ENCODE measurements at regions not wholly inside any gene's neighbourhood (a gene's known extent, or its start where the extent isn't known, plus 50 kb on each side); places are given as distances from the start of the nearest gene placed in this dataset.

DNA sequence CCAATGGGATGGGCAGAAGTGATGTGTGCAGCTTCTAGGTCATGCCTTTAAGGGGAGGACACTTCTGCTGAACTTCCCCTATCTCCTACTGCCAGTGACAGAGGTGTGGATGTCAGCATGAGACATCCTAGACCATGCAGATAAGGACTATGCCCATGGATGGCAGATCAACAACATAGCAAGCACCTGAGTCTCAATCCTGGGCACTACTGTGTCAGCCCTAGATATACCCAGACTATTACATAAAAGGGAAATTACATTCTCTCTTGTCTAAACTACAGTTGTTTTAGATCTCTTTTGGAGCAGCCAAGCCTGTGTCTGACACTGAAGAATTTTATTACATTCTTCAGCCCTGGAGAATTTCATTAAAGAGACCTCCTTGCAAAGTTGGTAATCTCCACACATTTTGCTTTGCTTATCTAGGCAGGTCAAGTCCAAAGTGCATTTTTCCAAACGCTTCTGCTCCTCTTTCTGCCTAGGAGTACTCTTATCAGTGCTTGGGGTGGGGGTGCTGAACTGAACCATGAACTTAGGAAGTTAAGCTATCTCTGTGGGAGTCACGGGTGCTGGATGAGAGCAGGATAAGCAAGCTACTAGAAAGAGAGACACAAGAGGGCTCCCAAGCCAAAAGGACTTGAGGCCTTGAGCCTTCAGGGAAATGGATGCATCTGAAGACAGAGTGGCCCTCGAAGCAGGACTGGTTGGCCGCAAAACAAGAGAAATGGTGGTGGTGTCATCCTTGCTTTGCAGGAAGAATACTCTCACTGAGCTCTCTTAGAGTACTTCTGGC, 95.2 kb upstream of the SPRED2 start:
- Mint-ChIP-seq H3K4me1 (peaks cover 26% of the 10 kb centered on the region), H3K4me3 (no peak overlapping the region), H3K36me3 (ENCODE audit: low read depth) (no peaks in the 10 kb centered on the region), H3K9me3 (peaks cover 2% of the 10 kb centered on the region), H3K27ac (peak overlapping the region in 2 of 3 experiments; percentile 40 to 67), H3K27me3 (ENCODE audit: low read depth) (peaks cover 22% of the 10 kb centered on the region)
- TF ChIP-seq, protein P1, sequence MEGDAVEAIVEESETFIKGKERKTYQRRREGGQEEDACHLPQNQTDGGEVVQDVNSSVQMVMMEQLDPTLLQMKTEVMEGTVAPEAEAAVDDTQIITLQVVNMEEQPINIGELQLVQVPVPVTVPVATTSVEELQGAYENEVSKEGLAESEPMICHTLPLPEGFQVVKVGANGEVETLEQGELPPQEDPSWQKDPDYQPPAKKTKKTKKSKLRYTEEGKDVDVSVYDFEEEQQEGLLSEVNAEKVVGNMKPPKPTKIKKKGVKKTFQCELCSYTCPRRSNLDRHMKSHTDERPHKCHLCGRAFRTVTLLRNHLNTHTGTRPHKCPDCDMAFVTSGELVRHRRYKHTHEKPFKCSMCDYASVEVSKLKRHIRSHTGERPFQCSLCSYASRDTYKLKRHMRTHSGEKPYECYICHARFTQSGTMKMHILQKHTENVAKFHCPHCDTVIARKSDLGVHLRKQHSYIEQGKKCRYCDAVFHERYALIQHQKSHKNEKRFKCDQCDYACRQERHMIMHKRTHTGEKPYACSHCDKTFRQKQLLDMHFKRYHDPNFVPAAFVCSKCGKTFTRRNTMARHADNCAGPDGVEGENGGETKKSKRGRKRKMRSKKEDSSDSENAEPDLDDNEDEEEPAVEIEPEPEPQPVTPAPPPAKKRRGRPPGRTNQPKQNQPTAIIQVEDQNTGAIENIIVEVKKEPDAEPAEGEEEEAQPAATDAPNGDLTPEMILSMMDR (IDR thresholded peaks at IDR 0.05; ENCODE audit: unreplicated experiment in 3 of 3) = no peak

DNA sequence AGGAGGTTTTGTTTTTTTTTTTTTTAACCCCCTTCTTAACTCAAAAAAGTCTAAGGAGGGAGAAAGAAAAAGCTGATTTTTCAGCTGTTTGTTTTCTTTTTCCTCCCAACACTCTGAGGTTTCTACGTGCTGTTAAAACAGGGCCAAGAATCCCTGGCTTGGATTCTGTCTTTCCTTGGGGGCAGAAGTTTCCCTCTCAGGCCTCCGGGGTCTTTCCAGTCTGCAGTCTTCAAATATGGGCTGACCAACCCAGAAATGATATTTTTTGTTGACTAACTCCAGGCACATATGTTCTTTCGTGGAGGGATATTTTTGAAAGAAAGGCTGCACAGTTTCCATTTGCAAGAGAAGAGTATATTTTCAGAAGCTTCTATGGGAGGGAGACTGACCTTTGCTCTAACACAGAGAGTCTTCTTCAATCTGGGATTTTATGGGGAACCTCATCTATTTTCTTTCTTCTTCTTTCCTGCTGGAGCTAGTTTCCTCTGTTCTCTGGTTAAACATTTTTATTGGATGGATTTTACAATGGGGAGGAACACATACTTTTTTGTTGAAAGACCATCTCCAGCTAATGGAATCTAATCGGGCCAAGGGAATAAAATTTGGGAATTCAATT, 93.3 kb upstream of the SPRED2 start:
- Mint-ChIP-seq H3K27me3 (ENCODE audit: low read depth) (peaks cover 12% of the 10 kb centered on the region), H3K4me3 (no peak overlapping the region), H3K27ac (peak overlapping the region; percentile 79 to 84 (median 83)), H3K9me3 (peaks cover 2% of the 10 kb centered on the region), H3K36me3 (ENCODE audit: low read depth) (no peaks in the 10 kb centered on the region), H3K4me1 (peaks cover 26% of the 10 kb centered on the region)
- TF ChIP-seq, protein P1 (IDR thresholded peaks at IDR 0.05; ENCODE audit: unreplicated experiment in 3 of 3) = no peak

DNA sequence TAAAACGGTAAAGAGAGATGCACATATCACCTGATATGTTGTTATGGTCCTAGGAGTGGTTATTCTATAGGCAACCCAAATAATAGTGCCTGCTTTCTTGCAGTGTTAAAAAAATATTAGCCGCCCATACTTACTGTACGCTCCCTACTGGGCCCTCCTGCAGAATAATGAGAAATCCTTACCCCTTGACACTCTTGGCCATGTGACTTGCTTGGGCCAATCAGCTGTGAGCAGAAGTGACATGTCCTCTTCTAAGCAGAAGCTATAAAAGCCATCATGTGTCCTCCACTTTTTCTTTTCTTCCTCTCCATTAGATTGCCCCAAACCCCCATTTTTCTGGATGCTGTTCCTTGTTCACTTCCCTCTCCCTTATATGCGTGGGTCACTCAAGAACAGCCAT, 90.5 kb upstream of the SPRED2 start:
- no peak overlapping the region for H3K27ac Mint-ChIP-seq

DNA sequence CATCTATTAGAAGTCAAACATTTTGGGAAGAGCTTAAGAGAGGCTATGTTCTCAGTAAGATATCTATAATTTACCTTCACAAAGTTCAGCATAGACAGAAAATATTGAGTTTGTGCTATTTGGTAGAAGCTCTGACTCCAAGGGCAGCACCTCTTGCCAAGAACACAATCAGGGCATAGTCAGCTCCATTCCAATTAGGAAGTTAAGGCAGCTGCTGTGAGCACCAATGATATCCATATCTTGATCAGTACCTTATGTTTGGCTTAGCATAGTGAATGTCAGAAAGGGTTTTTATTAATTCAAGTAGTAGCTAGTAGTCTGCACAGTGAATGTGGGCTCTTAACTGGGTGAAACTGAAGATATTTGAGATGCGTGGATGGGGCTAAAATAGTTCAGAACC, 86.4 kb upstream of the SPRED2 start:
- TF ChIP-seq, protein P1 (IDR thresholded peaks at IDR 0.05; ENCODE audit: unreplicated experiment in 3 of 3) = no peak
- Mint-ChIP-seq H3K27ac (no peak overlapping the region), H3K36me3 (ENCODE audit: low read depth) (no peaks in the 10 kb centered on the region), H3K27me3 (ENCODE audit: low read depth) (no peaks in the 10 kb centered on the region), H3K4me3 (no peak overlapping the region), H3K4me1 (no peaks in the 10 kb centered on the region), H3K9me3 (peaks cover 12% of the 10 kb centered on the region)

More for the DNA sequence above, 90.5 kb upstream of the SPRED2 start:
- TF ChIP-seq, protein P1 (IDR thresholded peaks at IDR 0.05; ENCODE audit: unreplicated experiment in 3 of 3) = no peak
- H3K27me3 Mint-ChIP-seq (ENCODE audit: low read depth) = no peaks in the 10 kb centered on the region
- peaks cover 15% of the 10 kb centered on the region for H3K9me3 Mint-ChIP-seq
- H3K36me3 Mint-ChIP-seq (ENCODE audit: low read depth) = no peaks in the 10 kb centered on the region
- H3K4me1 Mint-ChIP-seq = peaks cover 24% of the 10 kb centered on the region
- no peak overlapping the region for H3K4me3 Mint-ChIP-seq

DNA sequence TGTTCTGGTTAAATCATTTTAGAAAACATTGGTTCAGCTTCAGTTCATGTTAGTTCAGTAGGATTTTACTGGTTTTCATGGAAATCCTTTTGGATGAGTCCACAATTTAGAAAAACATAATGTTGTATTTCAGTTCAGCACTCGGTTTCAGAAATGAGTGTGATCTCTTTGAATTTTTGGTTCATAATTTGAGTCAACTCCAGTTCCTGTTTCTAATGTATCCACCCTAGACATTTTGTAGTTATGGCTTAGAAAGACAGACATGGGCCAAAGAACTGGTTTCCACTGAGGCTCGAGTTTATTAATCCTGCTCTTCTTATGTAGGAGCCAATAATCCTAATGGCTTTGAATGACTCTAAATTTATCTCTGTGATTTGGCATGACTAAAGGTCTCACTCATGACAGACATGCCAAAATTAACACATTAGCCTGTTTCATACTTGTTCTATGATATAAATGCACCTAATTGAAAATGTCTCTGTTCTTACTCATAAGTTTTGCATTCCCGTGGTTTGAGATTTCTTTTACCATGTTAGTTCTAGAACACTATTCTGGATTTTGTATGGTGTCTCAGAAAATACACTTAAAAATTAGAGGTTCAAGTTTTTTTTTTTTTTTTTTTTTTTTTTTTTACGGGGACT, 82.3 kb upstream of the SPRED2 start:
- no peaks in the 10 kb centered on the region for H3K4me1 Mint-ChIP-seq
- no peak overlapping the region for H3K4me3 Mint-ChIP-seq
- TF ChIP-seq, protein P1 (IDR thresholded peaks at IDR 0.05; ENCODE audit: unreplicated experiment in 3 of 3) = no peak
- H3K36me3 Mint-ChIP-seq (ENCODE audit: low read depth) = no peaks in the 10 kb centered on the region
- H3K27ac Mint-ChIP-seq = no peak overlapping the region
- no peaks in the 10 kb centered on the region for H3K27me3 Mint-ChIP-seq (ENCODE audit: low read depth)
- peaks cover 9% of the 10 kb centered on the region for H3K9me3 Mint-ChIP-seq

Data from nephron (organoid).